ENCODE measurements at regions not wholly inside any gene's neighbourhood (a gene's known extent, or its start where the extent isn't known, plus 50 kb on each side); places are given as distances from the start of the nearest gene placed in this dataset.

- H3K9me3 ChIP-seq: no peaks in the 10 kb centered on the region
- TF ChIP-seq EP300 (IDR thresholded peaks at IDR 0.05; ENCODE audit: low read depth): no peak
- no peak for TF ChIP-seq POLR2A (IDR thresholded peaks at IDR 0.05)
- TF ChIP-seq POLR2AphosphoS5 (IDR thresholded peaks at IDR 0.05): no peak
- TF ChIP-seq CTCF (IDR thresholded peaks at IDR 0.05): no peak
- no peaks in the 10 kb centered on the region for H3K36me3 ChIP-seq
- H3K4me3 ChIP-seq: no peak overlapping the region
- intact Hi-C loops (cut with DNase I; ENCODE audit: low total_unique reads): no loop called here
- peaks cover 0 to 6% (median 5%) of the 10 kb centered on the region in 4 donors for H3K4me1 ChIP-seq
- no peaks in the 10 kb centered on the region for H3K27me3 ChIP-seq
- no peak for DNase-seq
- WGBS, 2 donors (ENCODE audit: low coverage in 1 of 2): 80 to 85% methylated on average over 3 of the region's 3 CpGs
- in situ Hi-C loops (cut with MboI; ENCODE audit: low pct_ligation_motif_present in 1 of 4, low pct_unique_long_range_greater_than_20kb in 1 of 4, low sequenced_read_pairs in 3 of 4): no loop called here
- H3K27ac ChIP-seq: peak overlapping the region in 2 of 4 donors; percentile 22 to 24
Observed at GRCh38 chr3:55165278-55165677, 237.4 kb upstream of the LRTM1 start.

GRCh38 chr3:55164876-55165275, 237.0 kb upstream of the LRTM1 start:
- intact Hi-C loops (cut with DNase I; ENCODE audit: low total_unique reads): no loop called here
- WGBS, 2 donors (ENCODE audit: low coverage in 1 of 2): 83 to 88% methylated on average over 1 of the region's 1 CpG
- TF ChIP-seq CTCF (IDR thresholded peaks at IDR 0.05) (no peak), POLR2A (IDR thresholded peaks at IDR 0.05) (no peak), POLR2AphosphoS5 (IDR thresholded peaks at IDR 0.05) (no peak), EP300 (IDR thresholded peaks at IDR 0.05; ENCODE audit: low read depth) (no peak)
- no peaks in the 10 kb centered on the region for H3K36me3 ChIP-seq
- H3K27me3 ChIP-seq: no peaks in the 10 kb centered on the region
- in situ Hi-C loops (cut with MboI; ENCODE audit: low pct_ligation_motif_present in 1 of 4, low pct_unique_long_range_greater_than_20kb in 1 of 4, low sequenced_read_pairs in 3 of 4): no loop called here
- H3K27ac ChIP-seq: peak overlapping the region in 1 of 4 donors; percentile 24
- no peaks in the 10 kb centered on the region for H3K9me3 ChIP-seq
- H3K4me1 ChIP-seq: peaks cover 0 to 6% (median 5%) of the 10 kb centered on the region in 4 donors
- no peak for DNase-seq
- H3K4me3 ChIP-seq: no peak overlapping the region

DNA sequence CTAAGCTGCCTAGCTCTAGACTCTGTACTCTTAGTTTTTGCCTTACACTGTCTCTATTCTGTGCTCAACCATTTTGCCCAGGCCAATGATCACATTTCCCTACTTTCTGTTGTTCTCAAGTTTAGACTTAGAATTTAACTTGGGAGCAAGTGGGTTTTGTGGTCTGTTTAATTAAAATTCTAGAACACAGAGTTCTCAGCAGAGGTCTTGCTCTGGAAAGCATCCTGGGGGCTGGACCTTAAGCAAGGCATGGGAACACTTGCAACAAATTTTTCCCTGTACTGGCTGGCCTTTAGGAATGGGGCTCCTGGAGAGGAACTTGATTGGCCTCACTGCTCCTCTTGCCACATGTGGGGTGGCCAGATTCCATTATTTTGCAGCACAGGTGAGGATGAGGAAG, 236.3 kb upstream of the LRTM1 start:
- in situ Hi-C loops (cut with MboI; ENCODE audit: low pct_ligation_motif_present in 1 of 4, low pct_unique_long_range_greater_than_20kb in 1 of 4, low sequenced_read_pairs in 3 of 4): no loop called here
- DNase-seq: no peak
- no peak overlapping the region for H3K4me3 ChIP-seq
- H3K9me3 ChIP-seq: no peaks in the 10 kb centered on the region
- H3K36me3 ChIP-seq: no peaks in the 10 kb centered on the region
- intact Hi-C loops (cut with DNase I; ENCODE audit: low total_unique reads): no loop called here
- peak overlapping the region in 1 of 4 donors; percentile 24 for H3K27ac ChIP-seq
- H3K4me1 ChIP-seq: peaks cover 0 to 6% (median 5%) of the 10 kb centered on the region in 4 donors
- TF ChIP-seq CTCF (IDR thresholded peaks at IDR 0.05) (no peak), POLR2A (IDR thresholded peaks at IDR 0.05) (no peak), POLR2AphosphoS5 (IDR thresholded peaks at IDR 0.05) (no peak), EP300 (IDR thresholded peaks at IDR 0.05; ENCODE audit: low read depth) (no peak)
- no peaks in the 10 kb centered on the region for H3K27me3 ChIP-seq

DNA sequence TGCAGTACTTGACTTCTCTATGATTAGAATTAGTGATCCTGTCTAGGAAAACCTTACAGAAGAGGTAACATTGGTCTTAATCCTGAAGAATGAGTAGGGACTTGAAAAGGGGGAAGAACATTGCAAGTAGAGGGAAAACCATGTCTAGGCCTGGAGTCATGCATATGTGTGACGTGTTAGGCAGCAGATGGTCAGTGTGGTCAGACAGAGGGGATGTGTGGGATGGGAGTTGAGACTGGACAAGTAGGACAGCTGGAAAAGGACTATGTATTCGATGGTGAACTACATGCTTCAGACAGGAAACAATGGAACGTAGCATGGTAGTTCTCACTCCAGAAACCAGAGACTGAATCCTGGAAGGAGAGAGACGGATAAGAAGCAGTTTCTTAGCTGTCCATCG, 235.6 kb upstream of the LRTM1 start:
- WGBS, 2 donors (ENCODE audit: low coverage in 1 of 2): 60 to 87% methylated on average over 1 to 5 of the region's 5 CpGs
- Histone ChIP-seq H3K4me3 (no peak overlapping the region), H3K36me3 (no peaks in the 10 kb centered on the region), H3K27ac (no peak overlapping the region), H3K9me3 (no peaks in the 10 kb centered on the region), H3K27me3 (no peaks in the 10 kb centered on the region), H3K4me1 (peaks cover 0 to 6% (median 5%) of the 10 kb centered on the region in 4 donors)
- in situ Hi-C loops (cut with MboI; ENCODE audit: low pct_ligation_motif_present in 1 of 4, low pct_unique_long_range_greater_than_20kb in 1 of 4, low sequenced_read_pairs in 3 of 4) (no loop called here), intact Hi-C loops (cut with DNase I; ENCODE audit: low total_unique reads) (no loop called here)
- TF ChIP-seq POLR2AphosphoS5 (IDR thresholded peaks at IDR 0.05): no peak
- TF ChIP-seq CTCF (IDR thresholded peaks at IDR 0.05): no peak
- no peak for TF ChIP-seq POLR2A (IDR thresholded peaks at IDR 0.05)
- no peak for TF ChIP-seq EP300 (IDR thresholded peaks at IDR 0.05; ENCODE audit: low read depth)
- no peak for DNase-seq
